H4 (cell line): ENCODE measurements at regions not wholly inside any gene's neighbourhood (a gene's known extent, or its start where the extent isn't known, plus 50 kb on each side); places are given as distances from the start of the nearest gene placed in this dataset.

Experiments used
- DNase-seq: peaks from one replicate; pipeline ENCODE4 v3.0.0-alpha.2; 2015; ENCODE audit warnings: low spot score

- DNase-seq = no peak
These were observed 257.1 kb downstream of the ADAMTS20 start for GRCh38 chr12:43294916-43295315.

- DNase-seq = no peak
These were observed 257.9 kb downstream of the ADAMTS20 start for GRCh38 chr12:43294147-43294546.

GRCh38 chr12:43293396-43293795, 258.6 kb downstream of the ADAMTS20 start:
- no peak for DNase-seq

- no peak for DNase-seq
These were observed 259.3 kb downstream of the ADAMTS20 start for GRCh38 chr12:43292699-43293098.

DNA sequence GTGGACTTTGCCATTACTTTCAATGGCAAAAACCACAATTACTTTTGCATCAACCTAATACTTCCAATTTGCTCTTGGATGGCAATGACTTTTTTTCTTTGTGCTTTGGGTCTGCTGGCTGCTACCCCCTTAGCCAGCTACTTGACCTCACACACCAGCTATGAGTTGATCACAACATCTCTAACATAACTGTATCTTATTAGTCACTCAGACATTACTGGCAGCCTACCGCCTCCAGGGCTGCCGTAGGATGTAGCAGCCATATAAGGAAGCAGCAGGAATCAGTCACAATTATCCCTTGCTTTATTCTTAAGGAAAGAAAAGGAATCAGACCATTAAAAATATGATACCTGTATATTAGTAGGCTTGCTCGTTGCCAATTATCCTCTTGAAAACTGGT, 260.5 kb downstream of the ADAMTS20 start:
- DNase-seq = no peak

GRCh38 chr12:43290836-43291235, 261.2 kb downstream of the ADAMTS20 start:
- no peak for DNase-seq

GRCh38 chr12:43289426-43289801, 262.6 kb downstream of the ADAMTS20 start:
- no peak for DNase-seq

- DNase-seq = no peak
These were observed 263.2 kb downstream of the ADAMTS20 start for GRCh38 chr12:43288671-43289425.

GRCh38 chr12:43287706-43288383, 264.2 kb downstream of the ADAMTS20 start:
- no peak for DNase-seq

DNA sequence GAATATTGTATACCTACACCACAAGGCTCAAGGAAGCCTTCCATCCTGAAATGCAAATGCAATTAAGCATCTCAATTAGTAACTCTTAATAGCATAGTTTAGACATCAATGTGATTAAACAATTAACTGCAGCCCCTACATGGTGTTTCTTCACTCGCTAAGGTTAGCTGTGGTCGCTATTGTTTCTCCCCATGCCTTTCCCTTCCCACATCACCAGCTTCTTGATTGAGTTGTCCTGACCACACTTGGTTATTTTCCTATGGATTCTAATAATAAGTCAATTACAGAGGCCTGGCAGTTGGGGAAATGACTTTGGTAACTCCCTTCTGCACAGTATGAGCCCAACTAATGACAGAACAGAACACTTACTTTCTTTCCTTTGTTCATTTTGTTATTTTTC, 265.0 kb downstream of the ADAMTS20 start:
- no peak for DNase-seq

DNA sequence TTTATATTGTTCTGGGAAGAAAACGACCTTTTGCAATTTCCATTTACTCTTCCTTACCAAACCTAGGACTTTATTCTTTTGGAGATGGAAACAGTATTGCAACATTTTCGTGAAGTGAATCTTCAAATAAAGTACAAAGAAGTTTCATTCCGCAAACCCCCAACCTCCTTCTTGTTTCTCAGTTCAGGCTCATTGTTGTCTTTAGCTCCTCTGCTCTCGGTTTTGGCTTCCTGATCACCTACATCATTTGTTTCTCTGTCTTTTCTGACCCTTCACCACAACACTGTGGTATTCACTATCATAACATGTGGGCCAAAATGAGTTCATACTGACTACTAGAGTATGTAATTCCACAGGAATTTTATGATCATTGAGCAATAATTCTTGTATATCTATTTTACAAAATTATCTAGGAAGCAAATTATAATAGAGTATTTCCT, 266.8 kb downstream of the ADAMTS20 start:
- DNase-seq = peak; percentile 18

GRCh38 chr12:43284486-43285158, 267.4 kb downstream of the ADAMTS20 start:
- no peak for DNase-seq

DNA sequence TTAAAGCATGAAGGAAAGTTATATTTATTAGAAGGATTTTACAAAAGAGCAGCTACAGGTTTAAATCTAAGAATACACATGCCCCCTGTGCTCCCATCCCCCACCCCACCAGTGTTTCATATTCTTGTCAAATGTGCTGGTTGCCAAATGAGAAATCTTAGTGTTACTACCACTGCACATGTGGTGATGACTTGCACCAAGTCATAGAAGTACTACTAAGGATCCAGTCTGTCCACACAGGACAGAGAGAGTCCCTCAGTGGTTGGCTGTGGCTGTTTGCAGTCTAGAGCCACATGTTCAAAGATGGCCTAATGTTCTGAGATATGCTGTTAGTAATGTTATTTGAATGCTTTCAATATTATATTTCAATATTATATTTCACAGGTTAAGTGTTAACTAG, 268.8 kb downstream of the ADAMTS20 start:
- no peak for DNase-seq

GRCh38 chr12:43282106-43282505, 269.9 kb downstream of the ADAMTS20 start:
- DNase-seq = peak; percentile 15

DNA sequence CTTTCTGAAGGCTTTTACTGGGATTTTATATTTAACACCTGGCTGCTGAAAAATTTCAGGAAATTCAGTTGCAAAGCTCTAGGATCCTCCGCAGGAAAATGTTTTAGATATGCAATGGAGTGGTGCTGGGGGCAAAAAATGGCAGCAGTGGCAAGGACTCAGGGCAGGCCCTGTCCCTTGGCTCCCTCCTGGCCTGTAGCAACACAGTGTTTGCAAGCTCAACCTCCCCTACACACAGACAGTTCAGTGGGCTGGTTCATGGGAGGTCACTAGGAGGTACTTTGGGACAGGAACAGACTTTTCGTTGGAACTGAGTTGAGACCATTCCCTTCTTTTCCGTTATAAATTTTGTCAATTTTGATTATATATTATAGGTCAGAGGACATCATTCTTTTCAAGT, 270.4 kb downstream of the ADAMTS20 start:
- DNase-seq = no peak

DNA sequence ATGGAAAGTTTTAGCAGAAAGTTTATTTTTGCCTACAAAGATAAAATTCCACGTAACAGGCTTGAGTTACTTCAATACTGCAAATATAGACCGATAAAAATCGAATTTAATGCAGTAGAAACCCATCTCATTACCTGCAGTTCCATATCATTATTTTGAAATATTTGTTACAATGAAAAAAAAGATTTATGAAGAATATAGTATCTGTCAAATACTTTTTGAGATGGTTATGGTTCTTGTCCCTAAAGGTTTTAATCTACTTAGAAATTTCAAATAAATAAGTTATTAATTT, 273.5 kb downstream of the ADAMTS20 start:
- DNase-seq = no peak

DNA sequence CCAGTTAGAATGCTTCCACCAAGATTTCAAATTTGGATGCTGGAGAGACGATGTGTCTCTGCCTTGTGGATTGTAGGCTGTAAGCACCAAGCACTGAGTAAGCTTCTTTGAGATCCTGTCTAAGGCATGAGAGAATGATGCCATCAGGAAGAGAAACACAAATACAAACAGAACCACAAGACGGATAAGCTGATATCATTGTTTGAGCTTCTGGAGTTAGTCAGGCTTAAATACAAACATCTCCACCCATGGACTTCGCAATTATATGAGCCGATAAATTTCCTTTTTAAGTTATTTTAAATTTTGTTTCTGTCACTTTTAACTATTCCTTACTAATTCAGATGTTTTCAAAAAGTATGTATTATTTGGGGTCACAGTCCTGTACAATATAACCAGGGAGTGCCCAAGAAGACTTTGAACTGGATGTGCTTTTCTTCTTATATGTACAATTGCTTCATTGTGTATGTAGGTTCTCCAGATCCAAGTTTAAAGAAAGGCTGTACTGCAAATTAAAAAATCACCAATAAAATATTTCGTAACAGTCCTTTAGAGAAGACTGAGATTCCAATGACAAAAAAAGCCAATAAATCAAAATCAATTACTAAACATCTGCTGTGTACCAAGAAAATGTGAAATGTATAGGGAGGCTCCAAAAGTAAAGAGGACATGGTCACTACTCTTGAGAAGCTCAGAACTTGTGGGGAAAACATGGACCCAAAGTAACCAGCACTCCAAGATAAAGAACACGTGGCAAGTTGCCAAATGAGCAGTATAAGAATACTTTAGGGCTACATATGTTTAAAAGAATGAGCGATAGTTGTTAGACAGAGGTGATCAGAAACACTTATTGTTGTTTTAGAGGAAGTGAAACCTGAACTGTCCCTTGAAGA, 274.1 kb downstream of the ADAMTS20 start:
- peak; percentile 46 for DNase-seq

- DNase-seq = no peak
These were observed 278.5 kb downstream of the ADAMTS20 start for GRCh38 chr12:43273467-43273866.

DNA sequence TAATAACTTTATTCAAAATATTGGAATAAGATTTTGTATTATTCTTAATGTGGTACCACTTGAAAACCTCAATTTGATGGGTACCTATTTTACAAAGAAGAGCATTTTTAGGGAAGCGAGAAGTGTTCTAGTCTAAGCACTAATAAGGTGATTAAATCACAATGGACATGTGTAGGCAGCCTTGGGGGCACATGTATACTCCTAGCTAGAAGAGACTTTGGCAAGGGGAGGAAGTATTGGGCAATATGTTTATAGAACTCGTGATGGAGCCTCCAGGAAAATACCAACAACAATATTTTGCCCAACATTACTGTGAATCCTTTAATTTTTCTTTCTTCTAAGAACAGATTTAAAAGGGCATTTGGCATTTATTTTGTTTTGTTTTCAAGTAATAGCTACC, 280.3 kb downstream of the ADAMTS20 start:
- DNase-seq = no peak

DNA sequence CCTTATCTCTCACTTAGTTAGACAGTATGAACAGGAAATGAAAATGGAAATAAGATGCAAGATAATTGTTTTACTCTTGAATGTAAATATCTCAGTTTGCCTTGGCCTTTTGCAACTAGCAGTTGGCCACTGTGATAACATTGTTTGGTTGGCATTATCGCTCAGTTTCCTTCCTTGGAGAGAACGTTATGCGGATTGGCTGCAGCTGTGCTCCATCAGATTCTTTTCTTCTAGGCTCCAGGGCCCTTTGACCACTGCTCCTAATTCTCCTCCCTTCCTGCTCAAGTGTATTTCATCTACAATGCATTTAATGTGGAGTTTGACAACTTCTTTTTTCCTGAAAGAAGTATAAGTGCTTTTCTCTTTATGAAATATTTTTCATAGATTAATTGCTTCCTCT, 284.2 kb downstream of the ADAMTS20 start:
- DNase-seq = no peak

DNA sequence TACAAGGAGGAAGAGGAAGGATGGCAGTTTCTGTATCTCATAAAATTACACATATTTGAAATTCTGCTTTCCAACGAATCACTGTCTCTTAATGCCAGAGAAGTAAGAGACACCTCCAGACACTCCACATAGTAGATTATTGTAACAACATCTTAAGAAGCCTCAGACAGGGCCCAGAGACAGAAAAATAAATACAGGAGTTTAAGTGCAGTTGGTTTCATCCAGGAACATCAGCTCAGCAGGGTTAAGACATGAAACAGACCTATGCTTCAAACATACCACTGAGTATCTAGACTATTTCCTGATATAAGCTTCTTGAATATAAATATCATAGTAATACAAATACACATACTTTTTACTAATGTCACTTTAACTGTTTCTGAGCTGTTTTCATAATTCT, 290.3 kb downstream of the ADAMTS20 start:
- DNase-seq = no peak

DNA sequence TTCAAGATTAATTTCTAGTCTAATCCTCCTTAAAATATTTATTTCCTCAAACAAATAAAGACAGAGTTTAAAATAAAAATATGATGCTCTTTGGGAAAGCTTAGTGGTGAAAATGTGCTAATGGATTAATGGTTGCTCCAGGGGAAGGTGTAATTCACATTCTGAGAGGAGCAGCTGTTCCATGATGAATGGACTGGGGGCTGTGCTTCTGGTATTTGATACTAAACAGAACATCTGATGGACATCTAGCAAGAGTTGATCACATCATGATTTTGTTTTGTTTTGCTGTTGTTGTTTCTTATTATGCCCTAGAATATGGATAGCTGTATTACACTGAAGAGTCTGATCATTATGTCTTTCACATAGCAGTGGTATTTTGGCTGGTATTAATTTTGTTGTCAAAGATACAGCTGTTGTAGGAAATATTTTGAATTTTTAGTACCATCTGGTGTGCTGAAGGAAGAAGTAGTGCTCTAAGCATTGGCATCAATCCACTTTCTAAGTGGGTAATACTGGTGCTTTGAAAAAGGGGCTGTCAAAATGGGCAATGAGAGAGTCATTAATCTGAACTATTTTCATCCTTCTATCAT, 296.4 kb downstream of the ADAMTS20 start:
- DNase-seq = no peak
